ENCODE measurements at regions not wholly inside any gene's neighbourhood (a gene's known extent, or its start where the extent isn't known, plus 50 kb on each side); places are given as distances from the start of the nearest gene placed in this dataset.
A peak's percentile ranks its signal among the peaks of the same experiment; 100 is the strongest.

DNA sequence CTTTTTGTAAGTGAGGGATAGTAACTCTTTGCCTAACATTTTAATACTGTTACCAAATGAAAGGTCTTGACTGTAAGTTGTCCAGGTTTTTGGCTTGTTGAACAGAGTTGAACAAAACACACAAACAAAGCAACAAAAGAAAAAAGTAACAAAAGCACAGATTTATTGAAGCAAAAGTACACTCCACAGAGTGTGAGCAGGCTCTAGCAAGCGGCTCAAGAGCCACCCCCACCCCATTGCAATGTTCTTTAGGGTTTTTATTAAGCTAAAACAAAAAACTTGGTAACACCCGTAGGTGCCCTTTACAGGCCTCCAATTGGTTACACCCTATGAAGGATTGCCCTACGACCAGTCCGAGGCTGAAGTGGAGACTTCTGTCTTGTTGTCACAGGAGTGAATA lies 197.4 kb upstream of the MAP3K1 start:
- no peak for DNase-seq

GRCh38 chr5:56616454-56617160 lies 198.7 kb upstream of the MAP3K1 start:
- DNase-seq = no peak

- no peak for DNase-seq
Observed at GRCh38 chr5:56615361-56616153, 199.8 kb upstream of the MAP3K1 start.

DNA sequence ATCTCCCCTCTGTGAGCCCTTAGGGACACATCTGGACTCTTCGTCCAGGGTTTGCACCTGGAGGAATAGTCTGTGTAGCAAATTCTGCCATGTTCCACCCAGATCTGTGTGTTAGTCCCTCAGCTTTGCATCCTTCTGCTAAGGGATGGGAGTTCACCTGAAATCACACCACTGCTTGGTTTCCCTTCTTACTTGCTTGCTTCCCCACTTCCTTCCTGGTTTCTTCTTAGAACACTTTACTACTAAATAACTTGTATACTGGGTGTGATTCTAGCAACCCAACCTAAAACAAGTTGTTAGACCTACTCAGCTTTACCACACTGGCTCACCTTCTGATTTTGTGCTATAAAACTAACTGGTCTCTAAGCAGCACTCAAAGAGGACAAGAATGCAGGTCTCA lies 202.6 kb upstream of the MAP3K1 start:
- DNase-seq = no peak

GRCh38 chr5:56612353-56612752 lies 203.0 kb upstream of the MAP3K1 start:
- DNase-seq = no peak

- peak in 1 of 2 donors; percentile 24 for DNase-seq
Observed at GRCh38 chr5:56610093-56610698, 205.2 kb upstream of the MAP3K1 start.

GRCh38 chr5:56608217-56608925 lies 207.0 kb upstream of the MAP3K1 start:
- no peak for DNase-seq

GRCh38 chr5:56607551-56607950 lies 207.8 kb upstream of the MAP3K1 start:
- no peak for DNase-seq

GRCh38 chr5:56607074-56607473 lies 208.3 kb upstream of the MAP3K1 start:
- no peak for DNase-seq

DNA sequence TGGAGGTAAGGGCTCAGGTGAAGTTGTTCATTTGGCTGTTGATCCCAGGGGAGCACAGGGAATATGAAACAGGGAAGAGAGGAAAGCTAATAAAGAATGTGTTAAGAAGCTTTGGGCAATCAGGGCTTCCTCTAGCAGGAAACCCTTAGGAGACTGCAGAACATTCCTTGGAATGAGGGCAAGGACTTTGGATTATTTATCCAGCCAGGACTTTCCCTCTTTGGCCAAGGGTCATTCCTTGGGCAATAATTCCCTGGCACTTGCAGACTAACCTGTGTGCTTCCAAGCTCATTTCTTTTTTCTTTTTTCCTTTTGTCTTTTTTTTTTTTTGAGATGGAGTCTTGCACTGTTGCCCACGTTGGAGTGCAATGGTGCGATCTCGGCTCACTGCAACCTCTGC lies 209.2 kb upstream of the MAP3K1 start:
- no peak for DNase-seq

GRCh38 chr5:56605231-56605630 lies 210.1 kb upstream of the MAP3K1 start:
- no peak for DNase-seq

GRCh38 chr5:56601641-56602071 lies 213.7 kb upstream of the MAP3K1 start:
- no peak for DNase-seq

- DNase-seq = no peak
Observed at GRCh38 chr5:56598941-56599340, 216.4 kb upstream of the MAP3K1 start.

DNA sequence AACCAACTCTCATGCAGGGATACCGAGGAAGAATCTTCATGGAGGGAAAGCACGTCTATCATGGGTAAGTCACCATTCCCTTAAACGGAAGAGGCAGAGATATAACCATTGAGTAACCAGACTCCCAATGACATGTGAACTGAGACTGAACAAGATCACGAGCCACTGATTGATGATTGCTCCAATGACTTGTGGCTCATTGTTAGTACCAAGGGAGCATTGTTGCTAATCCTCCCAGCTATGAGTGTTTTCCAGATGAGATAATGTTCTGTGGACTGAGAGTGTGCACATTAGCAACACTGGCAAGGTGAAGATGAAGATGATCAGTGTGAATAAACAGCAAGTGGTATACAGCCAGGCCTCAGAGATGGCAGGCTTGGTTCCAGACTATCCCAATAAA lies 219.2 kb upstream of the MAP3K1 start:
- no peak for DNase-seq

GRCh38 chr5:56595566-56595965 lies 219.8 kb upstream of the MAP3K1 start:
- no peak for DNase-seq

DNA sequence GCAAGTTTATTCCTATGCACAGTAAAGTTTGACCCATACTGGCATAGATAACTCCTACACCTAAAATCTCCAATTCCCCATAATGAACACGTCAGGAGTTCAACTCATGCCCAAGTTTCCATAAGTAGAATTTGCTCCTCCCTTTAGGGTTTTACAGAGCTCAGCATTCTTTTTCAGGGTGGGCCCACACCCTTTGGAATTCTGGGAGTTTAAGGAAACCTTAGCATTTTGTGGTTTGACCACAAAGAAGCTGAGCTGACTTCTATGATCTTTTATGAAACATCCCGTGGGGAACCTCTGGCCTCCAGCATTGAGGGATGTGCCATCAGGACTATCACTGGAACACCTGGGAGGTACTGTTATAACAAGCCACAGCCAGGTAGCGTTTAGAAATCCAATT lies 220.6 kb upstream of the MAP3K1 start:
- DNase-seq = no peak

GRCh38 chr5:56591081-56591480 lies 224.3 kb upstream of the MAP3K1 start:
- DNase-seq = no peak

DNA sequence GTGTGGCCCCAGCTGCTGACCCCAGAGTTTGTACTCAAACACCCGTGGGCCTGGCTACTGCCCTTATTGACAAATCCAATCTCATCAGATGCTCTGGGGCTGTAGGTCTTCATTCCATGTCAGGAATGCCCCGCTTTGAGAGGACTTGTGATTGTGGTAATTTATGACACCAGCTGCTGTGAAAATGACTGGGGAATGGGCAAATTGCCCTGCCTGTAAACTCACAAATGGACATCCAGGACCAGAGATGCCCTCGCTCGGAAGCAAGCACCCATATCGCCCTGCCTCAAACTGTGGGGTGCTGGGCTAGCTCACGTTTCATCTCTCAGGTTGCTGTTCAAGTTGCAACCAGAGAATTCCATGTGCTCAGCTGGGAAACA lies 225.9 kb upstream of the MAP3K1 start:
- no peak for DNase-seq

DNA sequence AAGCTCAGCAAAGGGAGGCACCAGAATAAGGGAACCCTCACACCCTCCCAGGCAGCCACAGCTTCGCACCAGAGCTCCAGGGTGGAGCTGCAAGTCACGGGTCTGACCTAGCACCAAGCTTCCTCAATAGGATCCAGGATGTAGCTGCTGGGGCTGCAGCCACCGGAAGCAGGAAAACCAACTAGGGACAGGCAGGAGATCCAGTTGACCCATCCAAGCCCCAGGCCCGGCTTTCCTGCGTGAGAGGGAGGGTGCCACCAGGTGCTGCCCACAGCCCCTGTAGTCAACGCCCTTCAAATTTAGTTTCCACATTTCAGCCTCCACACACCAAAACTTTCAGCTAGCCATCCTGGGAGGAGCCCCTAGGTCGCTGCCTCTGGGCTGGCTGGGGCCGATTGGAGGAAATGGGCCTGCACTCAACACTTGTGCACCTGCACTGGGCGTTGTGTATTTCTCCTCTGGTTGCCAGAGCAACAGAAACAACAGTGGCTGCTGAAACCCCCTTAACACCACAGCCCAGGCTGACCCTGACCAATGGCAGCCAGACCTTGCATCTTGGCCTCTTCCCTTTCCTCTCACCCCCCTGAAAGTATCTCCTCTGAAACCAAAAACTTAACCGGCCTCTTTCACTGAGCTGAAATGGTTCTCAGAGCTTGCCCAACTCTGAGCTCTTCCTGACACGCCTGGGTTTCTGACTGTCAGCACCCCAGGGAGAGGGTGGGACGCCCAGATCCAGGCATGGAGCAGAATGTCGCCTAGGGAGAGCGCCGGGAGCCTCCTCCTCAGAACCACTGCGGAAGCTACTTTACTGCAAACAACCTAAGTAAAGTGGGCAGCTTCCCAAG lies 226.5 kb upstream of the MAP3K1 start:
- DNase-seq = no peak

DNA sequence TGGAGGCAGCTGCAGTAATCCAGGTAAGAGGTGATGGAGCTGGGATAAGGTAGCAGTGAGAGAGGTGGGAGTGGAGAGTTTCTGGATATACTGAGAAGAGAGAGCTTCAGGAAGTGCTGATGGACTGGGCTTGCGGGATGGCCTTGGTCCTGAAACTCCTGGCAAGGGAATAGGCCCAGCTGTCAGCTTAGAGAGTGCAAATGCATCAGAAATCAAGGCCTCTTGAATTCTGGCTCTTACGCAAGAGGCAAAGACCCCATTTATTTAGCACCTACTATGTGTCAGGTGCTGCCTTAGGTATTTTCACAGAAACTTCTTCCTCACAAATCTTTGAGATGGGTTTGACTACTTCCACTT lies 227.2 kb upstream of the MAP3K1 start:
- DNase-seq = no peak

DNA sequence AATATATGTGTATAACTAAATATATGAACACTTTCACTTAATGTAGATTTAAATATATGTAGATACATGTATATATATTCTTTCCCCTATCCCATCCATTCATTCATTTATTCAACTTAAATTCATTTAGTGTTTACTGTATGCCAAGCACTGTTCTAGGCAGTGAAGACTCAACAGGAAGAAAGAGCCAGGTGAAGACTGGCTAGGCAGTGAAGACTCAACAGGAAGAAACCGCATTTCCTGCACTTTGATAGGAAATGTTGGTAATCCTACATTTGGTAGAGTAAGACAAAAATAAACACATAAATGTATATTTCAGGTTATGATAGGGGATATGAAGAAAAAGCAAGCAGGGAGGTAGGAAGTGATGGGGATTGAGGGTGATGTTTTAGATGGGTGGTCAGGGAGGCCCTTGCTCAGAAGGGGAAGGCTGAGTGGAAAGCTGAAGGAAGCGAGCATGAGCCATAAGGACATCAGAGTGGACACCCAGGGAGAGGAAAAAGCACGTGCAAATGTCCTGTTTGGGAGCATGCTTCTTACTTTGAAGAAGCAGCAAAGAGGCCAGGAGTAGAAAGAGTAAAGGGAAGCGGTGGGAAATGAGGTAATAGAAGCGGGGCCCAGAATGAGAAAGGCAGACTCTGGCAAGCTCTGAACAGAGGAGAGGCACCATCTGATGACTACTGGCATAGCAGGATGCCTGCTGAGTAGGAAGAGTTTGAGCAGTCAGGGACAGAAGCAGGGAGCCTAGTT lies 227.8 kb upstream of the MAP3K1 start:
- DNase-seq = no peak

All from stimulated activated CD4-positive, alpha-beta T cell treated with anti-CD3 and anti-CD28 coated beads, Interleukin-2, amount 100 ng/mL, for 48 hours (primary cell).